Posterior vena cava (tissue), 2 donors: ENCODE measurements at regions not wholly inside any gene's neighbourhood (a gene's known extent, or its start where the extent isn't known, plus 50 kb on each side); places are given as distances from the start of the nearest gene placed in this dataset.
A peak's percentile ranks its signal among the peaks of the same experiment; 100 is the strongest.

Experiments used
- DNase-seq: peaks from one replicate; pipeline ENCODE4 v3.0.0-alpha.2; 2020; ENCODE audit warnings: low spot score
- intact Hi-C, 2 donors: fragments of 100-400 bp; cut with DNase I; formaldehyde crosslinking; loops; one replicate each; pipeline versions ENCODE4 v1.14.1 to v1.14.2; 2022 to 2023
- donor health status: DM: yes; HTN: yes; CAD: no.
- donor health status: DM: yes; HTN: yes; CAD: no.

GRCh38 chr2:215758691-215759090 is 254.7 kb downstream of the MREG start:
- no peak for DNase-seq
- intact Hi-C loops, result no loop called here

- intact Hi-C loops, result no loop called here
- DNase-seq, result no peak
Measured at GRCh38 chr2:215756346-215756730, 257.0 kb downstream of the MREG start.

GRCh38 chr2:215755641-215756345 is 257.6 kb downstream of the MREG start:
- DNase-seq, result no peak
- intact Hi-C loops, result no loop called here

GRCh38 chr2:215754546-215754945 is 258.8 kb downstream of the MREG start:
- intact Hi-C loops, result no loop called here
- no peak for DNase-seq

- DNase-seq, result no peak
- intact Hi-C loops, result loop anchor here in 1 of 2 donors (1.0 kb wide), 1 partner anchor 14 kb away; no protein-coding TSS in a partner anchor
Measured at GRCh38 chr2:215753808-215754207, 259.5 kb downstream of the MREG start.

- intact Hi-C loops, result loop anchor here in 1 of 2 donors (1.0 kb wide), 1 partner anchor 15 kb away; no protein-coding TSS in a partner anchor
Measured at GRCh38 chr2:215752991-215753390, 260.4 kb downstream of the MREG start.

GRCh38 chr2:215752436-215752835 is 260.9 kb downstream of the MREG start:
- DNase-seq, result no peak
- intact Hi-C loops, result no loop called here

More at GRCh38 chr2:215752991-215753390, 260.4 kb downstream of the MREG start:
- no peak for DNase-seq

- intact Hi-C loops, result no loop called here
- DNase-seq, result no peak
Measured at GRCh38 chr2:215751911-215752272, 261.5 kb downstream of the MREG start.

GRCh38 chr2:215751200-215751910 is 262.0 kb downstream of the MREG start:
- DNase-seq, result no peak
- intact Hi-C loops, result no loop called here

- DNase-seq, result no peak
- intact Hi-C loops, result no loop called here
Measured at GRCh38 chr2:215750763-215751162, 262.6 kb downstream of the MREG start.

GRCh38 chr2:215749092-215749957 is 264.0 kb downstream of the MREG start:
- intact Hi-C loops, result no loop called here
- peak; percentile 94 for DNase-seq

- intact Hi-C loops, result no loop called here
- DNase-seq, result no peak
Measured at GRCh38 chr2:215748446-215748845, 264.9 kb downstream of the MREG start.

GRCh38 chr2:215746887-215747615 is 266.3 kb downstream of the MREG start:
- intact Hi-C loops, result no loop called here
- no peak for DNase-seq

- DNase-seq, result no peak
- intact Hi-C loops, result no loop called here
Measured at GRCh38 chr2:215746226-215746886, 267.0 kb downstream of the MREG start.

GRCh38 chr2:215745331-215745730 is 268.0 kb downstream of the MREG start:
- no peak for DNase-seq
- intact Hi-C loops, result no loop called here

- no peak for DNase-seq
- intact Hi-C loops, result no loop called here
Measured at GRCh38 chr2:215744514-215744913, 268.8 kb downstream of the MREG start.

- no peak for DNase-seq
- intact Hi-C loops, result no loop called here
Measured at GRCh38 chr2:215743066-215743465, 270.3 kb downstream of the MREG start.

- intact Hi-C loops, result no loop called here
- no peak for DNase-seq
Measured at GRCh38 chr2:215742021-215742420, 271.3 kb downstream of the MREG start.

GRCh38 chr2:215740071-215740470 is 273.3 kb downstream of the MREG start:
- intact Hi-C loops, result no loop called here
- DNase-seq, result no peak
